GM23248 (cell line): ENCODE measurements at regions not wholly inside any gene's neighbourhood (a gene's known extent, or its start where the extent isn't known, plus 50 kb on each side); places are given as distances from the start of the nearest gene placed in this dataset.

Source experiments
- EZH2 ChIP-seq: fragments of 200-600 bp; sonication (generic); IDR thresholded peaks from 2 replicates; pipeline ENCODE4 v1.6.1; 2018; ENCODE audit warnings: antibody characterized with exemption, mild to moderate bottlenecking; ENCODE audit not compliant: insufficient read depth, poor library complexity, severe bottlenecking
- EZH2phosphoT487 ChIP-seq: fragments of 200-600 bp; sonication (generic); IDR thresholded peaks from 2 replicates; pipeline ENCODE4 v1.6.1; 2018; ENCODE audit warnings: antibody characterized with exemption, moderate library complexity, mild to moderate bottlenecking, low read depth; ENCODE audit not compliant: insufficient read depth

- no peak for TF ChIP-seq EZH2phosphoT487
- TF ChIP-seq EZH2, result no peak
Observed at GRCh38 chr18:60197671-60198462, 174.7 kb downstream of the MC4R start.
